HCT116 (cell line): ENCODE measurements at regions not wholly inside any gene's neighbourhood (a gene's known extent, or its start where the extent isn't known, plus 50 kb on each side); places are given as distances from the start of the nearest gene placed in this dataset.

ENCODE experiments used
- CTCF ChIP-seq, 3 experiments: fragments of 200-600 bp in 1 of 3; sonication (generic) in 1 of 3; IDR thresholded peaks in 2 of 3; conservative IDR thresholded peaks in 1 of 3; 2 replicates each; pipeline ENCODE4 v1.5.1; 2012 to 2017; ENCODE audit warnings: low read depth in 2 of 3, low read length in 2 of 3, antibody characterized with exemption in 1 of 3, borderline replicate concordance in 1 of 3, control low read depth in 1 of 3, mild to moderate bottlenecking in 1 of 3, mixed read lengths in 1 of 3, mixed run types in 1 of 3, moderate library complexity in 1 of 3; ENCODE audit not compliant: insufficient read depth in 1 of 3
- EZH2phosphoT487 ChIP-seq: fragments of 200-600 bp; IDR thresholded peaks from 2 replicates; pipeline ENCODE4 v1.6.1; 2018; ENCODE audit warnings: antibody characterized with exemption, borderline replicate concordance
- MAX ChIP-seq: IDR thresholded peaks from 2 replicates; pipeline ENCODE4 v1.6.1; 2012
- POLR2A ChIP-seq: IDR thresholded peaks from 2 replicates; pipeline ENCODE4 v1.7.0; 2011; ENCODE audit warnings: borderline replicate concordance; ENCODE audit not compliant: insufficient read depth, insufficient read length; ENCODE audit errors: extremely low read depth
- POLR2AphosphoS5 ChIP-seq: IDR thresholded peaks from 2 replicates; pipeline ENCODE4 v1.6.1; 2011; ENCODE audit warnings: mild to moderate bottlenecking, low read depth, low read length, moderate library complexity
- SIN3A ChIP-seq: IDR thresholded peaks from 2 replicates; pipeline ENCODE4 v1.6.1; 2012; ENCODE audit warnings: low read depth
- SRF ChIP-seq: IDR thresholded peaks from 2 replicates; pipeline ENCODE4 v1.6.1; 2012; ENCODE audit warnings: low read depth
- TCF7L2 ChIP-seq: IDR thresholded peaks from 2 replicates; pipeline ENCODE4 v1.7.0; 2011; ENCODE audit warnings: borderline replicate concordance, inconsistent platforms; ENCODE audit not compliant: insufficient read depth, insufficient read length; ENCODE audit errors: extremely low read depth

DNA sequence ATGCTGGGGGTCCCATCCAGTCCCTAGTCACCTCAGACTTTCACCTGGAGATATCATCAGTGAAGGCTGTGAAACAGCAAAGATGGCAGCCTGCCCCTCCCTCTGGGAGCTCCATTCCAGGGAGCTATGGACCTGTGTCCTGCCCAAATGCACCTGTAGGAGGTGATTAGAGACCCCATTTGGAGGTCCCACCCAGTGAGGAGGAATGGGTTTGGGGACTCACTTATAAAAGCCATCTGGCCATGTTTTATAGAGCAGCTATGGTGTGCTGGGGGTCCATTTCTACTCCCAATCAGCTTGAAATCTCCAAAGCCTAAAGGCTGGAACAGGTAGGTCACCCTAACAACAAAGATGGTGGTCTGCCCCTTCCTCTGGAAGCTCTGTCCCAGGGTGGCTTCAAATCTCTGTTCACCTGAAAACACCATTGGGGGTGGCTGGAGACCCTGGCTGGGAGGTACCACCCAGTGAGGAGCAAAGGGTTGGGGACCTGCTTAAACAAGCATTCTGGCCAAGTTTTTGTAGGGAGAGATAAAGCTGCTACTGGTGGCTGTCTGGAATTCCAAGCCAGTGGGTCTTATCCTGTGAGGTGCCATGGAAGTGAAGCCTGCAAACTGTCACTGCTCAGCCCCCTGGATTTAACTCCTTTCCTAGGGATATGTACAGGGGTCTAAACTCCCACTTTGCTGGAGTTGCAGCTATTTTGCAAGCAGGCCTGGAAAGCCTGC, 182.3 kb downstream of the RASSF9 start:
- TF ChIP-seq CTCF (IDR thresholded peaks at IDR 0.05 in 2 of 3, conservative IDR thresholded peaks at IDR 0.05 in 1 of 3; ENCODE audit: borderline replicate concordance in 1 of 3, insufficient read depth in 1 of 3, low read depth in 2 of 3, low read length in 2 of 3) (no peak), SIN3A (no peak), SRF (no peak), MAX (no peak), POLR2A (no peak), EZH2phosphoT487 (no peak), TCF7L2 (no peak), POLR2AphosphoS5 (no peak)
